ENCODE measurements at regions not wholly inside any gene's neighbourhood (a gene's known extent, or its start where the extent isn't known, plus 50 kb on each side); places are given as distances from the start of the nearest gene placed in this dataset.
A peak's percentile ranks its signal among the peaks of the same experiment; 100 is the strongest.

- Histone ChIP-seq H3K4me3 (ENCODE audit: insufficient read depth, low read depth, low read length) (no peak overlapping the region), H3K56ac (ENCODE audit: extremely low read depth, insufficient read depth, low read length) (no peak overlapping the region), H4K8ac (ENCODE audit: low read depth in 2 of 2, low read length in 2 of 2) (no peak overlapping the region), H3K4ac (ENCODE audit: low read depth, low read length) (no peak overlapping the region), H3K9ac (ENCODE audit: low read depth, low read length) (no peak overlapping the region), H2BK120ac (ENCODE audit: low read depth, low read length) (no peak overlapping the region), H4K5ac (ENCODE audit: low read depth, low read length) (no peak overlapping the region), H3K36me3 (ENCODE audit: control insufficient read depth, insufficient read depth, low read length) (no peaks in the 10 kb centered on the region), H3K79me1 (ENCODE audit: low read depth in 1 of 2, low read length in 2 of 2) (no peaks in the 10 kb centered on the region), H2BK5ac (ENCODE audit: low read depth, low read length, poor library complexity, severe bottlenecking) (no peak overlapping the region), H3K14ac (replicated peaks; ENCODE audit: low read depth, low read length) (no peak overlapping the region), H2AFZ (replicated peaks; ENCODE audit: low read length, poor library complexity) (peak overlapping the region; percentile 51), H3K4me2 (ENCODE audit: low read depth, low read length) (no peak overlapping the region), H3K9me3 (ENCODE audit: control insufficient read depth, insufficient read depth, low read length) (no peaks in the 10 kb centered on the region), H3K27ac (ENCODE audit: insufficient read depth, low read length) (no peak overlapping the region), H2AK9ac (replicated peaks; ENCODE audit: low read depth, low read length, poor library complexity) (no peak overlapping the region), H2BK20ac (ENCODE audit: low read depth, low read length) (no peak overlapping the region), H4K20me1 (ENCODE audit: insufficient read depth, low read length) (no peaks in the 10 kb centered on the region), H4K91ac (ENCODE audit: insufficient read depth, low read depth, low read length) (no peak overlapping the region), H3K18ac (ENCODE audit: low read depth, low read length) (no peak overlapping the region), H2BK15ac (ENCODE audit: low read depth, low read length) (no peak overlapping the region), H3K9me1 (ENCODE audit: insufficient read depth, low read length) (no peaks in the 10 kb centered on the region), H3K23ac (ENCODE audit: low read depth, low read length) (no peak overlapping the region), H3K4me1 (ENCODE audit: control insufficient read depth, insufficient read depth, low read length) (no peaks in the 10 kb centered on the region), H2AK5ac (ENCODE audit: low read depth, low read length) (no peak overlapping the region), H3K27me3 (ENCODE audit: control insufficient read depth, insufficient read depth, low read length) (peaks cover 23% of the 10 kb centered on the region)
- no peak for ATAC-seq (ENCODE audit: low read depth)
- ChIA-PET POLR2A (ENCODE audit: unreplicated experiment) (no interaction called here), CTCF (interaction anchor here (0.6 kb wide), 1 partner anchor 195 kb away, joined by 3 read pairs; no protein-coding TSS in a partner anchor)
- in situ Hi-C loops (cut with MboI; ENCODE audit: low sequenced_read_pairs): no loop called here
- intact Hi-C loops (cut with micrococcal nuclease): no loop called here
- no CpG with 5 or more reads among the region's 9 CpGs for WGBS, 2 experiments (ENCODE audit: extremely low coverage in 2 of 2, insufficient read length in 1 of 2)
- DNase-seq: no peak
- dilution Hi-C loops (cut with HindIII; ENCODE audit: low sequenced_read_pairs, unreplicated experiment): no loop called here
- no TSS peak for BruUV-seq (replicated peaks)
- TF ChIP-seq MAFK (IDR thresholded peaks at IDR 0.05; ENCODE audit: low read depth, low read length): no peak
- no peak for TF ChIP-seq MAZ (IDR thresholded peaks at IDR 0.05; ENCODE audit: borderline replicate concordance, low read depth, low read length)
- TF ChIP-seq RFX5 (IDR thresholded peaks at IDR 0.05; ENCODE audit: low read depth, low read length): no peak
- TF ChIP-seq RCOR1 (IDR thresholded peaks at IDR 0.05; ENCODE audit: insufficient replicate concordance, low read length): no peak
- no peak for TF ChIP-seq NFE2L2 (IDR thresholded peaks at IDR 0.05; ENCODE audit: low read depth, low read length)
- no peak for TF ChIP-seq POLR2A (IDR thresholded peaks at IDR 0.05; ENCODE audit: low read depth, low read length)
These were observed 78.4 kb upstream of the MRPS22 start for GRCh38 chr3:139265131-139266016.

Data from IMR-90 (cell line).